GM23248 (cell line): ENCODE measurements at regions not wholly inside any gene's neighbourhood (a gene's known extent, or its start where the extent isn't known, plus 50 kb on each side); places are given as distances from the start of the nearest gene placed in this dataset.

Experiments used
- DNase-seq: peaks from one replicate; pipeline ENCODE4 v3.0.0-alpha.2; 2015
- H2AFZ ChIP-seq: fragments of 200-600 bp; sonication (generic); 2 replicates; pipeline ENCODE4 v1.6.1; 2016; ENCODE audit warnings: antibody characterized with exemption
- H3F3A ChIP-seq: fragments of 200-600 bp; sonication (generic); 2 replicates; pipeline ENCODE4 v1.6.1; 2016; ENCODE audit warnings: mild to moderate bottlenecking, antibody characterized with exemption, mixed run types; ENCODE audit not compliant: insufficient read depth
- H3K27ac ChIP-seq: fragments of 200-600 bp; sonication (generic); 2 replicates; pipeline ENCODE4 v1.5.1; 2016; ENCODE audit warnings: mild to moderate bottlenecking
- H3K27me3 ChIP-seq: fragments of 200-600 bp; sonication (generic); replicated peaks from 2 replicates; pipeline ENCODE4 v1.6.1; 2016; ENCODE audit warnings: mild to moderate bottlenecking; ENCODE audit not compliant: insufficient read depth
- H3K36me3 ChIP-seq: fragments of 200-600 bp; sonication (generic); 2 replicates; pipeline ENCODE4 v1.6.1; 2016; ENCODE audit warnings: low read depth, mild to moderate bottlenecking
- H3K4me1 ChIP-seq: fragments of 200-600 bp; sonication (generic); 2 replicates; pipeline ENCODE4 v1.6.1; 2016; ENCODE audit warnings: mild to moderate bottlenecking; ENCODE audit not compliant: insufficient read depth
- H3K4me2 ChIP-seq: fragments of 200-600 bp; sonication (generic); one replicate; pipeline ENCODE4 v1.6.1; 2016; ENCODE audit warnings: mild to moderate bottlenecking; ENCODE audit not compliant: unreplicated experiment
- H3K4me3 ChIP-seq: fragments of 200-600 bp; sonication (generic); 2 replicates; pipeline ENCODE4 v1.5.1; 2016; ENCODE audit warnings: mild to moderate bottlenecking
- H3K79me2 ChIP-seq: fragments of 200-600 bp; sonication (generic); 2 replicates; pipeline ENCODE4 v1.6.1; 2016; ENCODE audit warnings: mild to moderate bottlenecking; ENCODE audit not compliant: insufficient read depth
- H3K9ac ChIP-seq: fragments of 200-600 bp; sonication (generic); 2 replicates; pipeline ENCODE4 v1.6.1; 2016; ENCODE audit warnings: mild to moderate bottlenecking
- H3K9me2 ChIP-seq: fragments of 200-600 bp; sonication (generic); 2 replicates; pipeline ENCODE4 v1.6.1; 2016; ENCODE audit warnings: mixed run types, mild to moderate bottlenecking, moderate library complexity; ENCODE audit not compliant: insufficient read depth
- H3K9me3 ChIP-seq: fragments of 200-600 bp; sonication (generic); one replicate; pipeline ENCODE4 v1.6.1; 2017; ENCODE audit warnings: low read depth
- H4K20me1 ChIP-seq: fragments of 200-600 bp; sonication (generic); 2 replicates; pipeline ENCODE4 v1.6.0; 2016; ENCODE audit not compliant: insufficient read depth
- EZH2 ChIP-seq: fragments of 200-600 bp; sonication (generic); IDR thresholded peaks from 2 replicates; pipeline ENCODE4 v1.6.1; 2018; ENCODE audit warnings: antibody characterized with exemption, mild to moderate bottlenecking; ENCODE audit not compliant: insufficient read depth, poor library complexity, severe bottlenecking
- EZH2phosphoT487 ChIP-seq: fragments of 200-600 bp; sonication (generic); IDR thresholded peaks from 2 replicates; pipeline ENCODE4 v1.6.1; 2018; ENCODE audit warnings: antibody characterized with exemption, moderate library complexity, mild to moderate bottlenecking, low read depth; ENCODE audit not compliant: insufficient read depth
- WGBS, 2 experiments: methylation state at CpG; one replicate each; pipeline ENCODE4 v1.1.6; 2015 to 2017; ENCODE audit warnings: low lambda C conversion rate in 2 of 2, low coverage in 1 of 2; ENCODE audit errors: missing lambda C conversion rate in 2 of 2; 5-methylcytosine and 5-hydroxymethylcytosine counted together
- in situ Hi-C: fragments of 300-500 bp; cut with MboI; formaldehyde crosslinking; loops from 2 replicates; pipeline ENCODE4 v1.15.0; 2020

GRCh38 chr4:178784491-178784890 lies 1342.3 kb upstream of the AGA start:
- no peaks in the 10 kb centered on the region for H3F3A ChIP-seq
- 6 to 12% methylated on average over 3 of the region's 3 CpGs for WGBS, 2 experiments

GRCh38 chr4:178789279-178789678 lies 1347.0 kb upstream of the AGA start:
- 6 to 11% methylated on average over 3 of the region's 3 CpGs for WGBS, 2 experiments

More at GRCh38 chr4:178784491-178784890, 1342.3 kb upstream of the AGA start:
- no peaks in the 10 kb centered on the region for H3K79me2 ChIP-seq
- no peak for DNase-seq
- no peak overlapping the region for H3K27ac ChIP-seq
- no peak overlapping the region for H3K4me2 ChIP-seq
- H3K27me3 ChIP-seq = no peaks in the 10 kb centered on the region
- no peaks in the 10 kb centered on the region for H4K20me1 ChIP-seq
- no peaks in the 10 kb centered on the region for H3K4me1 ChIP-seq
- TF ChIP-seq EZH2 (no peak), EZH2phosphoT487 (no peak)
- H3K4me3 ChIP-seq = no peak overlapping the region
- no peaks in the 10 kb centered on the region for H3K36me3 ChIP-seq
- H3K9ac ChIP-seq = no peak overlapping the region
- in situ Hi-C loops = no loop called here
- no peak overlapping the region for H2AFZ ChIP-seq
- peaks cover 3% of the 10 kb centered on the region for H3K9me3 ChIP-seq
- H3K9me2 ChIP-seq = no peaks in the 10 kb centered on the region

GRCh38 chr4:178799204-178799603 lies 1357.0 kb upstream of the AGA start:
- Histone ChIP-seq H4K20me1 (no peaks in the 10 kb centered on the region), H3F3A (no peaks in the 10 kb centered on the region), H3K4me2 (no peak overlapping the region), H3K27me3 (no peaks in the 10 kb centered on the region), H3K4me3 (no peak overlapping the region), H3K36me3 (no peaks in the 10 kb centered on the region), H3K9me3 (no peaks in the 10 kb centered on the region), H3K27ac (no peak overlapping the region), H3K79me2 (no peaks in the 10 kb centered on the region), H3K4me1 (no peaks in the 10 kb centered on the region), H3K9me2 (no peaks in the 10 kb centered on the region), H3K9ac (no peak overlapping the region), H2AFZ (no peak overlapping the region)
- in situ Hi-C loops = no loop called here
- WGBS, 2 experiments = 8 to 14% methylated on average over 2 of the region's 2 CpGs
- no peak for TF ChIP-seq EZH2phosphoT487
- no peak for TF ChIP-seq EZH2
- DNase-seq = no peak

More at GRCh38 chr4:178789279-178789678, 1347.0 kb upstream of the AGA start:
- Histone ChIP-seq H3K9me3 (peaks cover 3% of the 10 kb centered on the region), H3K27ac (no peak overlapping the region), H3K9ac (no peak overlapping the region), H3K4me2 (no peak overlapping the region), H3K27me3 (no peaks in the 10 kb centered on the region), H2AFZ (no peak overlapping the region), H3K79me2 (no peaks in the 10 kb centered on the region), H3K4me3 (no peak overlapping the region), H3F3A (no peaks in the 10 kb centered on the region), H3K4me1 (no peaks in the 10 kb centered on the region), H3K36me3 (no peaks in the 10 kb centered on the region), H4K20me1 (no peaks in the 10 kb centered on the region), H3K9me2 (no peaks in the 10 kb centered on the region)
- in situ Hi-C loops = no loop called here
- no peak for TF ChIP-seq EZH2
- TF ChIP-seq EZH2phosphoT487 = no peak
- DNase-seq = no peak

GRCh38 chr4:178808106-178808505 lies 1365.9 kb upstream of the AGA start:
- Histone ChIP-seq H3K4me1 (no peaks in the 10 kb centered on the region), H3K9me3 (no peaks in the 10 kb centered on the region), H2AFZ (no peak overlapping the region), H3K27me3 (no peaks in the 10 kb centered on the region), H3F3A (no peaks in the 10 kb centered on the region), H3K4me3 (no peak overlapping the region), H3K79me2 (no peaks in the 10 kb centered on the region), H3K4me2 (no peak overlapping the region), H4K20me1 (no peaks in the 10 kb centered on the region), H3K27ac (no peak overlapping the region), H3K9me2 (no peaks in the 10 kb centered on the region), H3K36me3 (no peaks in the 10 kb centered on the region), H3K9ac (no peak overlapping the region)
- DNase-seq = no peak
- WGBS, 2 experiments = 9 to 12% methylated on average over 1 of the region's 1 CpG
- in situ Hi-C loops = no loop called here
- TF ChIP-seq EZH2 (no peak), EZH2phosphoT487 (no peak)

GRCh38 chr4:178809921-178810320 lies 1367.7 kb upstream of the AGA start:
- H3K4me1 ChIP-seq = no peaks in the 10 kb centered on the region
- H3K9me2 ChIP-seq = no peaks in the 10 kb centered on the region
- H3K4me2 ChIP-seq = no peak overlapping the region
- no peak overlapping the region for H2AFZ ChIP-seq
- no peaks in the 10 kb centered on the region for H3K27me3 ChIP-seq
- H3K27ac ChIP-seq = no peak overlapping the region
- no peaks in the 10 kb centered on the region for H3K9me3 ChIP-seq
- DNase-seq = no peak
- no peaks in the 10 kb centered on the region for H3K36me3 ChIP-seq
- TF ChIP-seq EZH2phosphoT487 (no peak), EZH2 (no peak)
- no peaks in the 10 kb centered on the region for H3K79me2 ChIP-seq
- WGBS, 2 experiments = 27 to 38% methylated on average over 2 of the region's 2 CpGs
- no peak overlapping the region for H3K9ac ChIP-seq
- H3K4me3 ChIP-seq = no peak overlapping the region
- in situ Hi-C loops = no loop called here
- no peaks in the 10 kb centered on the region for H4K20me1 ChIP-seq
- H3F3A ChIP-seq = no peaks in the 10 kb centered on the region
